HUES48 (cell line): ENCODE measurements at regions not wholly inside any gene's neighbourhood (a gene's known extent, or its start where the extent isn't known, plus 50 kb on each side); places are given as distances from the start of the nearest gene placed in this dataset.
"Not testable (repeated sequence)": the region's sequence is repeated elsewhere in the genome, so short reads cannot be mapped to it uniquely, and the experiment has no call there.

Experiments used
- H3K27ac ChIP-seq: one replicate; pipeline ENCODE4 v1.7.0; 2013; ENCODE audit warnings: low read depth, low read length, inconsistent platforms
- H3K27me3 ChIP-seq: 2 replicates; pipeline ENCODE4 v1.6.1; 2013; ENCODE audit warnings: mild to moderate bottlenecking, low read length; ENCODE audit not compliant: control insufficient read depth, insufficient read depth
- H3K36me3 ChIP-seq: 2 replicates; pipeline ENCODE4 v1.6.1; 2013; ENCODE audit warnings: low read length; ENCODE audit not compliant: control insufficient read depth, insufficient read depth
- H3K4me1 ChIP-seq: 2 replicates; pipeline ENCODE4 v1.6.1; 2013; ENCODE audit warnings: mild to moderate bottlenecking, low read length; ENCODE audit not compliant: control insufficient read depth, insufficient read depth
- H3K4me3 ChIP-seq: 2 replicates; pipeline ENCODE4 v1.5.1; 2013; ENCODE audit warnings: mild to moderate bottlenecking, low read depth, low read length
- H3K9ac ChIP-seq: 2 replicates; pipeline ENCODE4 v1.6.1; 2013; ENCODE audit warnings: mild to moderate bottlenecking, low read depth, low read length, moderate library complexity
- H3K9me3 ChIP-seq: 2 replicates; pipeline ENCODE4 v1.6.1; 2013; ENCODE audit warnings: low read length; ENCODE audit not compliant: control insufficient read depth, insufficient read depth

DNA sequence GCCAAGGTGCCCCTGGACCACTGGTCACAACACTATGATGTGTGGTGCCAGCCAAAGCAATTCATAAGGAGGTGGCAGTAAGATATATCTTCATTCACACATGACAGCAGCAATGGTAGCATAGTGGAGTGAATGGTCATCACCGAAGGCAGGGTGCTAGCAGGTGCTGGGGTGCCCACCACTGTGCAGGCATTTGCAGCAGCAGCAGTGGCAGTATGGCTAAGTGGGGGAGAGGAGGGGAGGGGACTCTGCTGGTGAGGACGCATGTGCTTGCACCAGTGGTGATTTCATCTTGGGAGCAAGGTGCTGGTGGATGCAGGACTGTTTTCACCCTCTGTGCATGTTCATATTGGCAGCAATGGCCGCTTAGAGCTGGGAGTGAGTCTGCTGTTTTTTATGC is 419.1 kb upstream of the KLHL4 start:
- H3K27ac ChIP-seq: no peak overlapping the region
- no peaks in the 10 kb centered on the region for H3K36me3 ChIP-seq
- H3K27me3 ChIP-seq: no peaks in the 10 kb centered on the region
- H3K4me1 ChIP-seq: no peaks in the 10 kb centered on the region
- H3K9ac ChIP-seq: no peak overlapping the region
- H3K9me3 ChIP-seq: no peaks in the 10 kb centered on the region
- no peak overlapping the region for H3K4me3 ChIP-seq

DNA sequence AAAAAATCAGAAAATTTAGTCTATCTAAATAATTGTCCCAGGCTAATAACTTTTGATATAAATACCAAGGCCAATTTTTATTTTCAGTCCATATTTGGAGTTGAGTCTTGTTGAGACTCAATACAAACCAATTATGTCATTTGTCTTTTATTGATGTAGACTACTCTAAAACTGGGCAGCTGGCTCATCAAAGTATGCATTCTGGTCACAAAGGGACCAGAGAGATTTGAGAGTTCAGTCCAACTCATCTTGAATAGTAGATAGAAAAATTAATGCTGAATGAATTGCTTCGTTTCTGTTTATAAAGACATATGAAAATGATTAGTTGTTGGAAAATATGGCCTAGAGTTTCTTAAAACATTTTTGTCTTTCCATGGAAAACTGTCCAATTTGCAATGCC is 412.5 kb upstream of the KLHL4 start:
- Histone ChIP-seq H3K36me3 (no peaks in the 10 kb centered on the region), H3K27ac (no peak overlapping the region), H3K9ac (no peak overlapping the region), H3K4me3 (no peak overlapping the region), H3K4me1 (no peaks in the 10 kb centered on the region), H3K9me3 (peaks cover 3% of the 10 kb centered on the region), H3K27me3 (no peaks in the 10 kb centered on the region)

DNA sequence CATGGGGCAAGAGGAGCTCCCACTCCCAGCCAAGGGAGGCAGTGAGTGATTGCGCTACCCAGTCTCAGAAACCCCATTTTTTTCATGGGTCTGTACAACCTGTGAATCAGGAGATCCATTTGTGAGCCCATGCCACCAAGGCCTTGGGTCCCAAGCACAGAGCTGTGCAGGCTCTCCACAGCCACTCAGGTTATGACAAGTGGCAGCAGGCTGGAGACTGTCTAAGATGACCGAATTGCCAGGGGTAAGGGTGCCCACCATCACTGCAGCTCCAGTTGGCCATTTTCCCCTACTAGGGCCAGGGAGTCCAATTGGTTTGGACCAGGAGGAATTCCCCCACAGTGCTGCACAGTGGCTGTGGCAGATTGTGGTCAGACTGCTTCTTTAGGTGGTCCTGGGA is 407.5 kb upstream of the KLHL4 start:
- peaks cover 10% of the 10 kb centered on the region for H3K9me3 ChIP-seq
- no peak overlapping the region for H3K4me3 ChIP-seq
- no peaks in the 10 kb centered on the region for H3K36me3 ChIP-seq
- H3K27me3 ChIP-seq: no peaks in the 10 kb centered on the region
- H3K4me1 ChIP-seq: no peaks in the 10 kb centered on the region
- H3K27ac ChIP-seq: no peak overlapping the region
- no peak overlapping the region for H3K9ac ChIP-seq

DNA sequence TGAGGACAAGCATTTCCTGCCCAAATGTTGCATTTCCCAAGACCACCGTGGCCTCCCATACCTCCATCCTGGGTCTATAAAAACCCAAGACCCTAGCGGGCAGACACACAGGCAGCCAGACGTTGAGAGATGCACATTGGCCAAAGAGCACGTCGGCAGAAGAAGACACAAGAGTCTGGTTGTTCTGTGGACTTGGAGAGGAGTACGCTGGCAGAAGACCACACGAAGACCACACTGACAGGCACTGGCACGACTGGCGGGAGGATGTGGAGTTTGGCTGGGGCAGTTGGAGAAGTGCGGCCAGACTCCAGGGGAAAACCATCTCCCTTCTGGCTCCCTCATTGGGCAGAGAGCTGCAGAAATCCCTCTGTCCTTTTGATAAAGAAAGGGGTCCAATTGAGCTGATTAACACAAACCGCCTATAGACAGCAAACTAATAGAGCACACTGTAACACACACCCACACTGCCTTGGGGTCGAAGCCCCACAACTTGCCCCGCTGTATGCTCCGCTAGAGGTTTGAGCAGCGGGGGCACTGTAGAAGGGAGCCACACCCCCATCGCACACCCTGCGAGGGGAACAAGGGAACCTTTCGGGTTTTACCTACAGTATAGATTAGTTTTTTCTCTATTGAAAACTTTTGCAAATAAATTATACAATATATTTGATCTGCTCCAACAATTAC is 376.7 kb upstream of the KLHL4 start:
- no peak overlapping the region for H3K9ac ChIP-seq
- no peaks in the 10 kb centered on the region; the same call in 1 of the 2 replicates for H3K9me3 ChIP-seq
- H3K27ac ChIP-seq: no peak overlapping the region
- no peaks in the 10 kb centered on the region for H3K27me3 ChIP-seq
- H3K4me1 ChIP-seq: no peaks in the 10 kb centered on the region
- H3K4me3 ChIP-seq: no peak overlapping the region
- H3K36me3 ChIP-seq: no peaks in the 10 kb centered on the region

DNA sequence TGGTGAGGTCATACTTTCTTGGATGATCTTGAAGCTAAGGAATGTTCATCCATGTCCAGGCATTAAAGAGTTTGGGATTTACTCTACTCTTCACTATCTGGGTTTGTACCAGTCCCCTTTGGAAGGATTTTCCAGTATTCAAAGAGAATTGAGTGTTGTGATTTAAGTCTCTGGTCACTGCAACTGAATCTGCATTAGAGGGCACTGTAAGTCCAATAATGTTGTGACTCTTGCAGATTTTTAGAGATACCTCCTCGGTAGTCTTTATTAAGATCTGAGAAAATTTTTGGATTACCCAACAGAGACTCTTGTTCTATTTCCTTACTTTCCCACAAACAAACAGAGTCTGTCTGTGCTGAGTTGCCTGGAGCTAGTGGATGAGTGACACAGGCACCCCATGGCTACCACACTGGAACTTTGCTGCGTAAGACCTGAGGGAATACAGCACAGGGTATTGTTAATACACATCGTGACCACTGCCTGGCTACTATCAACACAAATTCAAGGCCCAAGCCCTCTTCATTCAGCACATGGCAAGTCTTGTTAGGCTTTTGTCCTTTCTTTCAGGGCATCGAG is 357.1 kb upstream of the KLHL4 start:
- H3K27ac ChIP-seq: no peak overlapping the region
- no peaks in the 10 kb centered on the region for H3K9me3 ChIP-seq
- H3K36me3 ChIP-seq: no peaks in the 10 kb centered on the region
- H3K4me3 ChIP-seq: no peak overlapping the region
- H3K4me1 ChIP-seq: peaks cover 3% of the 10 kb centered on the region; the same call in 1 of the 2 replicates
- H3K27me3 ChIP-seq: no peaks in the 10 kb centered on the region
- no peak overlapping the region for H3K9ac ChIP-seq

DNA sequence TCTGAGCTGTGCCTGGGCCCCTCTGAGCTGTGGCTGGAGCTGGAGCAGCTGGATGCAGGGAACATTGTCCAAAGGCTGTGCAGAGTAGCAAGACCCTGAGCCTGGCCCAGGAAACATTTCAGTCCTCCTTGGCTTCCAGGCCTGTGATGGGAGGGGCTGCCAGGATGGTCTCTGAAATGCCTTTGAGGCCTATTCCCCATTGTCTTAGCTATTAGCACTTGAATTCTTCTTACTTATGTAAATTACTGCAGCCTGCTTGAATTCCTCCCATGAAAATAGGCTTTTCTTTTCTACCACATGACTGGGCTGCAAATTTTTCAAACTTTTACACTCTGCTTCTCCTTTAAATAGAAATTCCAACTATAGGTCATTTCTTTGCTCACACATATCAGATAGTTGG is 349.8 kb upstream of the KLHL4 start:
- no peaks in the 10 kb centered on the region for H3K27me3 ChIP-seq
- H3K4me1 ChIP-seq: peaks cover 7% of the 10 kb centered on the region
- peaks cover 27% of the 10 kb centered on the region for H3K9me3 ChIP-seq
- no peak overlapping the region for H3K4me3 ChIP-seq
- H3K36me3 ChIP-seq: no peaks in the 10 kb centered on the region
- H3K9ac ChIP-seq: no peak overlapping the region
- peak overlapping the region; percentile 74 for H3K27ac ChIP-seq

DNA sequence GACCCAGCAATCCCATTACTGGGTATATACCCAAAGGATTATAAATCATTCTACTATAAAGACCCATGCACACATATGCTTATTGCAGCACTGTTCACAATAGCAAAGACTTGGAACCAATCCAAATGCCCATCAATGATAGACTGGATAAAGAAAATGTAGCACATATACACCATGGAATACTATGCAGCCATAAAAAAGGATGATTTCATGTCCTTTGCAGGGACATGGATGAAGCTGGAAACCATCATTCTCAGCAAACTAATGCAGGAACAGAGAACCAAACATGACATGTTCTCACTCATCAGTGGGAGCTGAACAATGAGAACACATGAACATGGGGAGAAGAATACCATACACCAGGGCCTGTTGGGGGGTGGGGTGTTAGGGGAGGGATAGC is 339.6 kb upstream of the KLHL4 start:
- not testable (repeated sequence) for H3K4me3 ChIP-seq, H3K27ac ChIP-seq, H3K27me3 ChIP-seq, H3K9me3 ChIP-seq, H3K9ac ChIP-seq, H3K36me3 ChIP-seq, H3K4me1 ChIP-seq
